ENCODE measurements at regions not wholly inside any gene's neighbourhood (a gene's known extent, or its start where the extent isn't known, plus 50 kb on each side); places are given as distances from the start of the nearest gene placed in this dataset.

- no peak for DNase-seq (ENCODE audit: low spot score)
Measured at GRCh38 chr3:22476976-22477375, 726.0 kb upstream of the ZNF385D start.

GRCh38 chr3:22485954-22486353 lies 717.2 kb upstream of the UBE2E2 start:
- DNase-seq (ENCODE audit: low spot score): no peak

GRCh38 chr3:22490747-22491146 lies 712.4 kb upstream of the UBE2E2 start:
- DNase-seq (ENCODE audit: low spot score): no peak

- DNase-seq (ENCODE audit: low spot score): no peak
Measured at GRCh38 chr3:22491344-22491743, 711.8 kb upstream of the UBE2E2 start.

GRCh38 chr3:22492342-22492741 lies 710.8 kb upstream of the UBE2E2 start:
- DNase-seq (ENCODE audit: low spot score): no peak

- DNase-seq (ENCODE audit: low spot score): no peak
Measured at GRCh38 chr3:22495241-22495640, 707.9 kb upstream of the UBE2E2 start.

- DNase-seq (ENCODE audit: low spot score): no peak
Measured at GRCh38 chr3:22495791-22496190, 707.3 kb upstream of the UBE2E2 start.

GRCh38 chr3:22496641-22497040 lies 706.5 kb upstream of the UBE2E2 start:
- DNase-seq (ENCODE audit: low spot score): no peak

GRCh38 chr3:22506871-22507270 lies 696.3 kb upstream of the UBE2E2 start:
- DNase-seq (ENCODE audit: low spot score): no peak

GRCh38 chr3:22507709-22508108 lies 695.4 kb upstream of the UBE2E2 start:
- no peak for DNase-seq (ENCODE audit: low spot score)

GRCh38 chr3:22523925-22524324 lies 679.2 kb upstream of the UBE2E2 start:
- DNase-seq (ENCODE audit: low spot score): no peak

GRCh38 chr3:22526266-22526837 lies 676.8 kb upstream of the UBE2E2 start:
- DNase-seq (ENCODE audit: low spot score): no peak

- no peak for DNase-seq (ENCODE audit: low spot score)
Measured at GRCh38 chr3:22536541-22536940, 666.6 kb upstream of the UBE2E2 start.

- DNase-seq (ENCODE audit: low spot score): no peak
Measured at GRCh38 chr3:22537560-22537959, 665.6 kb upstream of the UBE2E2 start.

GRCh38 chr3:22542311-22542710 lies 660.8 kb upstream of the UBE2E2 start:
- no peak for DNase-seq (ENCODE audit: low spot score)

GRCh38 chr3:22555753-22556435 lies 647.2 kb upstream of the UBE2E2 start:
- no peak for DNase-seq (ENCODE audit: low spot score)

- DNase-seq (ENCODE audit: low spot score): no peak
Measured at GRCh38 chr3:22565393-22565792, 637.7 kb upstream of the UBE2E2 start.

GRCh38 chr3:22568285-22568684 lies 634.8 kb upstream of the UBE2E2 start:
- DNase-seq (ENCODE audit: low spot score): no peak

- no peak for DNase-seq (ENCODE audit: low spot score)
Measured at GRCh38 chr3:22569570-22569969, 633.6 kb upstream of the UBE2E2 start.

- DNase-seq (ENCODE audit: low spot score): no peak
Measured at GRCh38 chr3:22581007-22581406, 622.1 kb upstream of the UBE2E2 start.

GRCh38 chr3:22582266-22582665 lies 620.9 kb upstream of the UBE2E2 start:
- no peak for DNase-seq (ENCODE audit: low spot score)

- no peak for DNase-seq (ENCODE audit: low spot score)
Measured at GRCh38 chr3:22585504-22585903, 617.6 kb upstream of the UBE2E2 start.

GRCh38 chr3:22585911-22586310 lies 617.2 kb upstream of the UBE2E2 start:
- DNase-seq (ENCODE audit: low spot score): no peak

- DNase-seq (ENCODE audit: low spot score): no peak
Measured at GRCh38 chr3:22587446-22587845, 615.7 kb upstream of the UBE2E2 start.
